A673 (cell line): ENCODE measurements at regions not wholly inside any gene's neighbourhood (a gene's known extent, or its start where the extent isn't known, plus 50 kb on each side); places are given as distances from the start of the nearest gene placed in this dataset.

ENCODE experiments used
- CTCF ChIP-seq: fragments of 300-800, 200-600 bp; sonication (generic); conservative IDR thresholded peaks from 2 replicates; pipeline ENCODE4 v1.5.1; 2017; ENCODE audit warnings: low read depth, mild to moderate bottlenecking, antibody characterized with exemption, low read length, moderate library complexity, mixed read lengths
- EZH2 ChIP-seq: fragments of 200-600 bp; sonication (generic); IDR thresholded peaks from 2 replicates; pipeline ENCODE4 v1.6.1; 2017; ENCODE audit warnings: borderline replicate concordance, low read depth, mild to moderate bottlenecking, mixed read lengths, antibody characterized with exemption, low read length; ENCODE audit not compliant: poor library complexity, severe bottlenecking

- TF ChIP-seq CTCF (no peak), EZH2 (no peak)
Measured at GRCh38 chr3:69539134-69539533, 153.2 kb upstream of the FRMD4B start.
